ENCODE measurements at regions not wholly inside any gene's neighbourhood (a gene's known extent, or its start where the extent isn't known, plus 50 kb on each side); places are given as distances from the start of the nearest gene placed in this dataset.
"Not testable (repeated sequence)": the region's sequence is repeated elsewhere in the genome, so short reads cannot be mapped to it uniquely, and the experiment has no call there.

DNA sequence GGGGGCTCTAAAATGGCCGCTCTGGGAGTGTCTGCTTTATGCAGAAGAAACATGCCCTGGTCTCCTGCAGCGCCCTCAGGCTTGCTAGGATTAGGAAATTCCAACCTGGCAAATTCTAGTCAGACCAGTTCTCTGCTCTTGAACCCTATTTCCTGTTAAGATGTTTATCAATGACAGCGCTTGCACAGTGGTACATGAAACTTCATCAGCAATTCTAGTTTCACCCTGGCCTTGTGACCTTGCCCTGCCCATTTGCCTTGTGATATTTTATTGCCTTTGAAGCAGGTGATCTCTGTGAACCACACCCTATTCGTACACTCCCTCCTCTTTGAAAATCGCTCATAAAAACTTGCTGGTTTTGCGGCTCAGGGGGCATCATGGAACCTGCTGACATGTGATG, 1184.0 kb downstream of the JRKL start:
- peak; percentile 38 for DNase-seq (ENCODE audit: low spot score)

DNA sequence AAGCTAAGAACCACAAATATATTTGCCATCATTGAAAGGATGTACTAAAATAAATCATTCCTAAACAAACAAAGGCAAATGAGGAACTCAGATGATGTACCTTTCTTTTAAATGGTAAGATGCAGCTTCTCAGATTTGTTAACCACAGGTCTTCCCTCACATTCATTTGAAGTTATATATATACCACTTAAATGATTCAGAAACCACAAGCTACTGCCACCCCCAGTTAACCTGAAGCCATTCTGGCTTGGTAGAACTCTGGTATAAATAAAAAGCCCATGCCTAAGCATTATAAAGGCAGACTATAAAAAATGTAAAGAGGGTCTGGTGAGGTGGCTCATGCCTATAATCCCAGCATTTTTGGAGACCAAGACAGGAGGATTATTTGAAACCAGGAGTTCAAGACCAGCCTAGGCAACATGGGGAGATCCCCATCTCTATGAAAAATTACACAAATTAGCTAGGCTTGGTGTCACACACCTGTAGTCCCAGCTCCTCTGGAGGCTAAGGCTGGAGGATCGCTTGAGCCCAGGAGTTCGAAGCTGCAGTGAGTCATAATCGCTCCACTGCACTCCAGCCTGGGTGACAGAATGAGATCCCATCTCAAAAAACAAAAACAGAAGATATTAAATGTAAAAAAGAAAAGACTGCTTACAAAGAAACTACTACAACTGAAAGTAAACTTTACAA, 1185.3 kb downstream of the JRKL start:
- DNase-seq (ENCODE audit: low spot score), result peak; percentile 5

DNA sequence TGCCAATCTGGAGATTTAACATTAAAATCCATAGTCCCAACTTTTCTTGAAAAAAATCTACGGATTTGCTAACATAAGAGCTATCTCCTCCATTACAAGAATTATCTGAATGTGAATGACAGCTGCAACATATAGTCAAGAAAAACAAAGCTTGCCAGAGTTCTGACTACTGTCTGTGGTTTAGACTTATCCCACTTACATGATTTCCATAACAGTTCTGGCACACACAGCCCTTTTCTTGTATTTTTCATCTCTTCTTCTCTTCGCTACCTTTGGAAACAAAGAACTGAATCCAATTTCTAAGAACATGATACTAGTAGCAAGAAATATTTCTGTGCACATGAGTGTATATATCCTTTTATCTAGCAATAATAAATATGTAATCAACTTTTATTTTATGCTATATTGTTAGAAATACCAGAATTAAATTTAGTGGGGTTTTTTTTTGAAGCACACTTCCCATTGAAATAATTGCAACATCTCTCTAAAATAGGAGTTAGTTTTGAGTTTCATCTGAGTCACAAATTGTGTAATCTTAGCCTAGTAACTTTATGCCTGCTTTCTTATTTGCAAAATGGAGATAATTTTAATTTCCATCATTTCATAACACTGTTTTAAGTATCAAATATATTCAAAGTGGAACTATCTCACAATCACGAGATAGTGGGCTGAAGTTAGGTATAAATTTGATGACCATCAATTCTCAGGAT, 1217.6 kb downstream of the JRKL start:
- no peak for DNase-seq (ENCODE audit: low spot score)

DNA sequence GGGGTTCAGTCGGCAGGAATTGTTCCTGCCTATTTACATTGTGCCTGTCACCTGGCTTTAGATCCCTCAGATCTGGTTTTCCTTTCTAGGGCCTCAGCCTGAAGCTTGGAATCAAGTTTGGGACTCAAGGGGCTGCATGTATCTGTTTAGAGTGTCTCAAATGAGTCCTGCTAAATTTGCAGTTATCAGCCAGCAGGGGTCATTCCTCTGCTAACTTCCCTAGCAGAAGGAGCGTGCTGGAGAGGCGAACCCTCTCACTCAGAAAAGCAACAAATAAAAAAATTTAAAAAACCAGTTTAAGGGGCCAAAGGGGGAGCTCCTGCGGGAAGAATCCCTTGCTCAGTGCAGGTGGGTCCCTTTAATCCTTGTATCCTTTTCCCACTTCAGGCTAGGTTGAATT, 1220.2 kb downstream of the JRKL start:
- DNase-seq (ENCODE audit: low spot score), result no peak

DNA sequence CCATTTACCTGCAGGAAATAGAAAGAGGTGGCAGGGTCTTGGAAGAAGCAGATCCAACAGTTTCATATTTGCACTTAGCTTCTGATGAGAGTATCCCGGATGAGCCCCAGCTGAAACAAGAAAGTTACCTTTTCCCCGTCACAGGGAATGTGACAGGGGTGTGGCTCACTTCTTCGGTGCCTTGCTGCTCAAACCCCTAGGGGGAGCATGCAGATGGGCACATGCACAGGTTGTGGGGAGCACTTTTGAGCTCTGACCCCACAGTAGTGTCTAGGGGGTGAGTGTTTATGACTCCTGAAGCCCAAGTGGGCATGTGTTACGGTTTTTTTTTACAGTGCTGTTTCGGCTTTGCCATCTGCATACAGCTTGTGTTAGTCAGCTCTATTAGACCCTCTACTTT, 1221.0 kb downstream of the JRKL start:
- DNase-seq (ENCODE audit: low spot score), result no peak

DNA sequence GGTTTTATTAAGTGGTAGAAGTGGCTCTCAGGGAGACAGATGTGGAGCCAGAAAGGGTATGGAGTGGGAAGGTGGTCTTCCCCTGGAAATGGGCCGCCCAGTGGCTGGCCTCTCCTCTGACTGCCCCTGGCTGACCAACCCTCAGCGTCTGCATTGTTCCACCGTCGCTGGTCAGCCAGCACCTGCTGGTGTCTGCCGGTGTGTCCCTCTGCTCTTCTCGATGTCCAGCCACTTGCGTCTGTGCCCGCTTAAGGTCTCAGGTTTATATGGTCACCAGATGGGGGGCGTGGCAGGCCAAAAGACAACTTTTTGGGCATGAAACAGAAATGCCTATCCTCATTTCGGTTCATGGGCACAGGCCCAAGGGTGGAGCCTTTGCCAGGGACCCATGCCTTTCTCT, 1221.5 kb downstream of the JRKL start:
- DNase-seq (ENCODE audit: low spot score), result no peak

DNA sequence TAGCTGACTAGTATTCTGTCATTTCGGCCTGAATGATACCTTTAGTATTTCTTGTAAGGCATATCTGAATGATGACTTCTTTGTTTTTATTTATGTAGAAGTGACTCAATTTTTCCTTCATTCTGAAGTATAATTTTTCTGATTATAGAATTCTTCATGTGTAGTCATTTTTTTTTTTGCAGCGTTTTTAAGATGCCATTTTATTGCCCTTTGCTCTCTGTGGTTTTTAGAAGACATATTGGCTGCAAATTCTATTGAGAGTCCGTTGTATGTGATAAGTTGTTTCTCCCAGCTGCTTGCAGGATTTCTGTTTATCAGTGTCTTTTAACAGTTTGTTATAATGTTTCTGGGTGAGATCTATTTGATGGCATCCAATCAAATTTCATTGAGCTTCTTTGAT, 1224.8 kb downstream of the JRKL start:
- no peak for DNase-seq (ENCODE audit: low spot score)

DNA sequence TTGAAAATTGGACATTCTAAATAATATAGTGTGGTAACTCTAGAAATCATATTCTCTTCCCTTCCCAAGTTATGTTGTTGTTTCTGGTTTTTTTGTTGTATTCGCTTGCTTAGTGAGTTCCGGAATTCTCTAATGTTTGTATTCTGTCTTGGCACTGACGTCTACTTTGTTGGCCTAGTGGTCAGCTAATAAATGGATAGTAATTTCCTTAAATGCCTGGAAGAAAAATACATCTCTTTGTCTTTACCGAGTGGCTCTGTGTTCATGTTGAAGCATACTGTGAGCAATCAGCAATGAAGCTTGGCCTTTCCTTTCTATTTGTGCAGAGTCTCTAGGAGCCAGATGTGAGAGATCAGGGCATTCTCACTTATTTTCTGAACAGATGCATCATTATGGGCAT, 1225.7 kb downstream of the JRKL start:
- DNase-seq (ENCODE audit: low spot score), result no peak

DNA sequence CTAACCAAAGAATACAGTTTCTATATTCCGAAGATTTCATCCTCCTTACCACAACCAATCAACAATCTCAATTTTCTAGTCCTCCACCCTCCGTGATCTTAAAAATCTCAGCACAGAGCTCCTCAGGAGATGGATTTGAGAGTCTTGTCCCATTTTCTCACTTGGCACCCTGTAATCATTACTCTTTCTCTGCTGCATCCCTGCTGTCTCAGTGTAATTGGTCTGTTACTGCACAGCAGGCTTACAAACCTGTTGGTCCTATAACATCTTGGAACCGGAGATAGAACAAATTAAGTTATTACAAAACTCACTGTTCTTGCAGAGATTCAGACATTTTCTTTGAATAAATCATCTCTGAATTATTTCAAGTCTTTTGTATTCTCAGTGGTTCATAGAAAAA, 1227.2 kb downstream of the JRKL start:
- DNase-seq (ENCODE audit: low spot score), result no peak

DNA sequence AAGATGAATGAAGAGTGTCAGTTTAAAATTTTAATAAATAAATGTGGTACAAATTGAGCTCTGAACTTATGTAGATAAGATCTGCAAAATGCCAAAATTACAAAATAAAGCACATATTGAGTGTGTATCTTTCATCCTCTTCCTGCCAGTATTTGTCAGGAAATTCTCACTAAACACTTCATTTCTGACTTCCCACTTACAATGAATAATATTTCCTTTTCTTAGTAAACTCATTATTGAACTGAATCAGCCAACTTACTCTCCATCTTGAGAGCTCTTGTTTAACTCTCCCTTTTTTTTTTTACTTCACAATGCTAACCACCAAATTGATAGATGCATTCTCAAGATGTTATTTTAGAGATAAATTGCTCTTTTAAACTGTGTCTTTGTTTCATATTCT, 1230.2 kb downstream of the JRKL start:
- DNase-seq (ENCODE audit: low spot score), result no peak

DNA sequence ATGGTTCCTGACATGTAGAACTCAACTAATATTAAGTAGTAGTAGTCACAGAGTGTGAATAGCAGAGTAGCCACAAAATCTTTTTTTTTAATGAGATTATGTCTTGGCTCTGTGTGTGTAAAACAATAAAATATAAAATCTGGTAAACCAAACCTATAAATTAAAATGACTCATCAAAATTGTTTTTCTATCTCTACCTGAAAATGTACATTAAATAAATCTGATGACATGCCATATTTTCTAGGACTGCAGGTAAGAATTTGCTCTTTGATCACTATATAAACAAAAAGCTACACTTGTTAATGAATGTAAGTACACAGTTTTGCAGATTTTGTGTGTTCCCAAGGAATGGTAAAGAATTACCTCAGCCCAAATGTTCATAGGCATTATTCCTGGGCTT, 1231.5 kb downstream of the JRKL start:
- no peak for DNase-seq (ENCODE audit: low spot score)

DNA sequence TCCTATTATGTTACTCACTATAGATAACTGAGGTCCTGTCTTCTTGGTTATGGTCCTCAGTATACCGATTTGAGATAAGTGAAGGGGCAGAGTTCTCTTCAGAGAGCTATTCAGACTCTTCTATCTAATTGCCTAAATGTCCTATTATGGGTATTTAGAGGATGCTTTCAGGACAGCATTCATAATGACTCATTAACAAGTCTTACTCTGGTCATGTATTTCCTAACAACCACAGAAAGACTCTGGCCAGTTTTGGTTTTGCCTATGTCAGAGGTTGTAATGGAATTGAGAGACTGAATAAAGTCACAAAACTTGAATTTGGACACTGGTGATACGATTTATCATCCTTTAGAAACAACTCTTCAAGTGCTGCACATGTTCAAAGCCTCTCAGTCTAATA, 1233.0 kb downstream of the JRKL start:
- no peak for DNase-seq (ENCODE audit: low spot score)

DNA sequence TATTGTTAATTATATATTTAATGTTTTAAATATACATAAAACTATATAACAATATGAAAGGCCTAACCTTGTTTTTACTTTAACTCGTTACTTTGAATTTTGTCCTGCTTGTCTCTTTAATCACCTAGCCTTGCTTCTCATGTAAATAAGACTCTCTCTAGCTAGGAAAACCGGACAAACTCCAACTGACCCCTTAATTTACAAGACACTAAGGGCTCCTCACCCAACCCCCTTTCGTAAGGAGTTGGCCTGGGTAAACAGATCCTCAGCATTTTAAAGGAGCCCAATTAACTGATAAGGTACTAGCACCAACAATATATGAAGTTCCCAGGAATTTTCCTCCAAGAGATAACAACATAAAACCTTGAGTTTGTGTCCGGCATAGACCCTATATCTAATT, 1246.9 kb downstream of the JRKL start:
- not testable (repeated sequence) for DNase-seq (ENCODE audit: low spot score)

DNA sequence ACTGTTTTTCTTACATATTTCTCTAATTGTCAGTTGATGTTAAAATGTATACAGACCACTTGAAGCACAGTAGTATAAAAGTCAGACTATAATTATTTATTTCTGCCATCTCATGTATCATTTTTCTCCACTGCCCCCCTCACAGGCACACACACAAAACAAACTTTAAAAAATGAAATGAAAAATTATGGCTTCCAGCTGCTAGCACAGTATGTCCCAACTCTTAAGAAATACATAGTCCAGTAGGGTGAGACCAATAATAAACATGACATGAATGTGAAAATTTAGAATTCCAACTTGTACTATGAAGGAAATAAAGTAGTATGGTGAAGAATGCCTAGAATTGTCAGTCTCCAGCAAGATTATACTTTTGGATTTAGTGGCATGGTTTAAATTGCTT, 1247.9 kb downstream of the JRKL start:
- DNase-seq (ENCODE audit: low spot score), result no peak

DNA sequence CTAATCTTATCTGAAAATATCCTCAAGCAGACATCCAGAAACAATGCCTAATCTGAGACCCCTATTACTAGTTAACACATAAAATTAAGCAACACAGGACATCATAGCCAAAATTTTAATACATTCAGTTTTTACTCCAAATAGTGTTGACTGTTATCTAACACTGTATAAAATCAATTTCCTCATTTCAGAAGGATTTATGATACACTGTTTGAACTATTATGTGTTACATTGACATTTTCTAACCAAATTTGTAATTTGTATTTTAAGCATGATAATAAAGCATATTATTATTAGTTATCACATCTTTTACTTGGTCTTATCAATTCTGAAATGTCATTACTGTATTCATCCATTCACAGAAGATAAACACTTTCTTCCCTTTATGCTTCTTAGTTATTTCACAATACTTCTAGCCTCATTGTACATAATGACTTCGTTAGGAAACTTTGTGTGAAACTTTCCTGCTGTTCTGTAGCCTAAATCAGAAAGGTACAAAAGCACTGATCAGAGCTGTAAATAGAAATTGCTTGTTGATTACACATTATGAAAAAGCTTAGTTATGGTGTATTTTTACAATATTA, 1248.9 kb downstream of the JRKL start:
- DNase-seq (ENCODE audit: low spot score), result no peak

DNA sequence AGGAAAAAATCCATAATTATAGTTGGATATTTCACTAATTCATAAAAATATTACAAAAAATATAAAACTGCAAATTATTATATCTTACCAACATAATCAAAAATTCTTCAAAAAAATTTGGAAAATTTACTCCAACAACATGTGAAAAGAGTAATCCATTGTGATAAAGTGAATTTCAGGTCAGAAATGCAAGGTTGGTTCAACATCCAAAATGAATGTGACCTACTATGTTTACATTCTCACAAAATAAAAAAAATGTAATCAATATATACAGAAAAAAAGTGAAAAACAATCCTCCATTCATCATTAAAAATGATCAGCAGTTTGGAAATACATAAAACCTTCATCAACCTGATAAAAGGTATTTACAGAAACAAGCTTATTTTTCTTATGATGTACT, 1252.2 kb downstream of the JRKL start:
- no peak for DNase-seq (ENCODE audit: low spot score)

DNA sequence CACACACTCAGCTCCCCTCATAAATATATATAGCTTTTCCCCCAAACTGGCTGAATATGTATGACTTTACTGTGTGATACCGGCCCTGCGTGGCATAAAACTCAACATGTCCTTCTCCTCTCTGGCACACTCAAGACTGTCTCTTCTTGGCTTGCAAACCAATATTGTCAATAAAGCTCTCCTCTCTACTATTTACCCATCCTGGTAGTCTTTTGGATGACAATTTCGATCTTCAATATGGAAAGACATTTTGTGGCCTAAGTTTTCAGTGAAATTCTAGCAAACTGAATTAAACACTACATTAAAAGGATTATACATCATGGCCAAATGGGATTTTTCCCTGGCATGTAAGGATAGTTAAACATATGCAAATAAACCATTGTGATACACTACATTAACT, 1255.9 kb downstream of the JRKL start:
- DNase-seq (ENCODE audit: low spot score), result no peak

DNA sequence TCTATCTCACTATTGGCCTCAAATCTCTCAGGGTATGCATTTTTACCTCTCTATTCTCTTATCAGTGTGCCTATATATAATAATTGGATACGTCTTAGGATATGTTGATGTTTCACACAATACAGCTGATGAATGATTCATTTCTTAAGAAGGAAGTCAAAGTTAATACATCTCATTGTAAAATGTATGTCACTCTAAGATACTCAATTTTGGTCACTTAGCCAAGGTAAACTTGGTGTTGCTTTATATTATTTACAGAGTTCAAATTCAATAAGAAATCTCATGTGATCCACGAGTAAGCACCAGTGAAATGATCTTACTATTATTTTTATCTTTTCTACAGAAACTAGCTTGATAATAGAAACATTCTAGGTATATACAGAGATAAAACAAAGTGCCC, 1266.5 kb downstream of the JRKL start:
- DNase-seq (ENCODE audit: low spot score), result no peak

DNA sequence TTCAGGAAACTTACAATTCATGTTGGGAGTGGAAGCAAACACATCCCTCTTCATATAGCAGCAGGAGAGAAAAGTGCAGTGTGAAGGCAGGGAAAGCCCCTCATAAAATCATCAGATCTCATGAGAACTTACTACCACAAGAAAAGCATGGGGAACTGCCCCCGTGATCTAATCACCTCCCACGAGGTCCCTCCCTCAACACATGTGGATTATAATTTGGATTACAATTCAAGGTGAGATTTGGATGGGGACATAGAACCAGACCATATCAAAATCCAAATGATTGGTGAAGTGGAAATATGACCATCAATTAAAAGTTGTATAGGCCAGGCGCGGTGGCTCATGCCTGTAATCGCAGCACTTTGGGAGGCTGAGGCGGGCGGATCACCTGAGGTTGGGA, 1268.0 kb downstream of the JRKL start:
- no peak for DNase-seq (ENCODE audit: low spot score)

DNA sequence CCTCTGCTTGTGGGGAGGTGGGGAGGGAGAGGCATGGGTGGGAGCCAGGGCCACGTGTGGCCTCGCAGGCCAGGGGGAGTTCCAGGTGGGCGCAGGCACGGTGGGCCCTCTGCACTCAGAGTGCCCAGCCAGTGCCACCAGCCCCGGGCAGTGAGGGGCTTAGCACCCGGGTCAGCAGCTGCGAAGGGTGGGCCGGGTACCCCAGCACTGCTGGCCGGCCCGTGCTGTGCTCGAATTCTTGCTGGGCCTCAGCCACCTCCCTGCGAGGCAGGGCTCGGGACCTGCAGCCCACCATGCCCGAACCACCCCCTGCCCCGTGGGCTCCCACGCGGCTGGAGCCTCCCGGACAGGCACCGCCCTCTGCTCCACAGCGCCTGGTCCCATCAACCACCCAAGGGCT, 1277.2 kb downstream of the JRKL start:
- no peak for DNase-seq (ENCODE audit: low spot score)

DNA sequence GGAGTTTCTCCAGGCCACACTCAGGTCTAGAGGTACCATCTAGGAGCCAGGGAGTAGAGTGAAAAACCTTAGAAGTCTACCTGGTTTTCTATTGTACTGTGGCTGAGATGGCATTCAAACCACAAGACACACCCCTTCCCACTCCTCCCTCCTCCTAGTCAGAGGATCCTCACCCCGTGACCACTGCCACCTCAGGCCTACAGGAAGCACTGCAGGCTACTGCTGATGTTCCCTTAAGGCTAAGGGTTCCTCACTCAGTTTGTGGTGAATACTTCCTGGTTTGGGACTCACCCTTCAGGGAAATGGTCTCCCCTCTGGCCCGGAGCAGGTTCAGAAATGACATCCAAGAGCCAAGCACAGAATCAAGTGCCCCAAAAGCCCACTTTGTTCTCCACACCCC, 1293.9 kb downstream of the JRKL start:
- peak; percentile 45 for DNase-seq (ENCODE audit: low spot score)

DNA sequence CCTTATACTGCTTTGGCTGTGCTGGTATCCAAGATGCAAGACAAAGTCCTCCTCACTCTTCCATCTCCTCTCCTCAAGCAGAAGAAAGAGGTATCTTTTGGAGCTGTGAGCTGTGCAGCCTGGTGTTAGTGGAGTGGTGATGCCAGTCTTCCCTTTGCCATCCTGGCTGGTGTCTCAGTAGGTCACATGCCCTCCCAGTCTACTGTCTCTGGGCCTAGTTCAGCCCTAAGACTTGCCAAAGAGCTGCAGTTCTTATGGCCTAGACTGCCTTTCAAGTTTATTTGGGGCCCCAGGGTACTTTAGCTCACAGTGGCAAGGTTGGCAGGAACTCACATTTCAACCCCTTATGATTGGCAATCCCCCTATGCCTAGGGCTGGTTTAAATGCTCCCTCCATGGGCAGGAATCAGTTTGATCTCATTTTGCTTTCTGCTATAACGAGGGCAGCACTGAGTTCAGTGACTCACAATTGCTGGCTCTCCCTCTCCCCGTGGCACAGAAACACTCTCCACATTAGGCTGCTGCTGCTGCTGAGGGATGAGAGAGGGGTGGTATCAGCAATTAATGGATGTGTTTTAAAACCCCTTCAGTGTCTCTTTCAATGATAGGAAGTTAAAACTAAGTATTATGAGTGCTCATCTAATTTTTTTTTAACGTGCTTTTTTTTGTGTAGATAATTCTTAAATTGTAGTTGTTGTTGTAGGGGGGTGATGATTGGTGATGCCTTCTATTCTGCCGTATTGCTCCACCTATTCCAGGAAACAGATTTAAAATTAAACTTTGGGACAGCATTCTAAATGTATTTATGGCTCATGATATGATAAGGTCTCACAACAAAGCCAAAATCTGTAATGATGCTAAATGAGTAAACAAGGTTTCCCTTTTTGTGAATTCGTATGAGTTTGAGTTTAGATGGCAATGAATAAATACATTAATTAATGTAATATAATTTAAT, 1295.0 kb downstream of the JRKL start:
- no peak for DNase-seq (ENCODE audit: low spot score)

DNA sequence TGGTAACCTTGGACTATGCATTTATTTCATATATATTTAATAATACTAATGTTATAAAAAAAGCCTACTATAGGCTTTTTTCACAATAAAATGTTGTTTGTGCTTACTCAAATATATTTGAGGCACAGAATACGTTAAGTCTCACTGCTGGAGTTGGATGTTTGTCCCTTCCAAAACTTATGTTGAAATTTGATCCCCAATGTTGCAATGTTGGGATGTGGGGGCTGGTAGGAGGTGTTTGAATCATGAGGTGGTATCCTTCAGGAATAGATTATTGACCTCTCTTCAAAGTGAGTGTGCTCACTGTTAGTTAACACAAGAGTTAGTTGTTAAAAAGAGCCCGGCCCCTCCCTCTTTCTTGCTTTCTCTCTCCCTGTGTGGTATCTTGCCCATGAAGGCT, 1295.9 kb downstream of the JRKL start:
- no peak for DNase-seq (ENCODE audit: low spot score)

Measured in LoVo (cell line).